ENCODE measurements at regions not wholly inside any gene's neighbourhood (a gene's known extent, or its start where the extent isn't known, plus 50 kb on each side); places are given as distances from the start of the nearest gene placed in this dataset.

DNA sequence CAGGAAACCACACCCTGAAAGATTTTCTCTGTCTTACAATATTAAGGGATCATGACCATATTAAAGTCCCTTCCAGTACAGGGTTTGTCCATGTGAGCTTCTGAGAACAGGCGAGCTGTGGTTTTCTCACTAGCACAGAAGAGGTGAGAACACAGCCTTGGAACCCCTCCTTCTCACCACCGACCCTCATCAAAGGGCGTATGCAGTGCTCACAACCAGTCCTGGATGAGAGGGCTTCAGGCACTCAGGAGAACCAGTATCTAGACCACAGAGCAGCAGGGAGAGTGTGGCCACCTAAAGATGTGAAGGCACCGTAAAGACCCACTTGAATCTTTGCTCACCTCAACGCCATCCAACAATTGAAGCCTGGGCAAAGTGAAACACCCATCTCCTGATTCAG, 397.0 kb downstream of the ETS1 start:
- DNase-seq (ENCODE audit: low read depth) = no peak

- DNase-seq (ENCODE audit: low read depth) = no peak
Measured at GRCh38 chr11:128189823-128190222, 397.5 kb downstream of the ETS1 start.

DNA sequence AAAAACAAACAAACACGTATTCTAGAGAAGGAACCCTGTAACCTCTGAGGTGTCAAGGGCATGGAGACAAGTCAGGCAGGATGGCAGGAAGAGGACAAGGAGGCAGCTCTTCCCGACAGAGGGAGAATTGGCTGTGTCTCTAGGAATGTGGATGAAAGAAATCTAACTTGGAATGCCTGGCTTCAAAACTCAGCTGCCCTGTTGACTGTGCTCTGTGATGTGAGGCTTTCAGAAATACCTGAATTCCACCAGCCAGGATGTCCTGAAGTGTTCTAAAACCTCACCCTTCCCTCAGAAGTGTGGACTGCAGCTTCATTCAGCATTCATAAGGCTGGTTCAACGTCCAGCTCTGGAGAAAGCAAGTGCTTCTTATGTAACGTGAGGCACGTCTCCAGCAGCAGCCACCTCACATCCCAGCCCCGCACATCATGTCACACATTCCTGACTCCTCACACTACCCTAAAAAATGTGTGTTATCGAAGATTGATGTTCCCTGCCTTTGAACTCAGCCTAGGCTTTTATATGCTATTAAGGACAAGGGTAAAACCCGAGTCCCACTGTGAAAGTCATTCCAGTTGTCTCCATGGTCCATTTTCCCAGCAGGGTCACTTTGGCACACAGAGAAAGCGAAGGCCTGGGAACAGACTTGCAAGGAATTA, 398.9 kb downstream of the ETS1 start:
- DNase-seq (ENCODE audit: low read depth) = no peak

DNA sequence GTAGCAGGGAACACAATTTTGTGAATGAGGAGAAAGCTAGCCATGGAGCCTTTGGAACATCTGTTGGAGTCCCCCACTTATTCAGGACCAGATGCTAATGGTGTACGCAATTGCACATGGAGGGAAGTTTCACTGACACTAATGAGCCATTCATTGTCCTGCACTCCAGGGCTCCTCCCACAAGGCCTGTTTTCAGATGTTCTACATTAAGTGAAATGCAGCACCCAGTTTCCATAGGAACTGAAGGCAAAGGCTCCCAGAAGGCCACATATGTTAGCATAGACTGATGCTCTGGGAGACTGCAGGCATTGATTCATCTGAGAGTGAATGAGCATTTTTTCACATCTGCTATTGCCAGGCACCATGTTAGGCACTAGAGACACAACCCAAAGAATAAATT, 399.5 kb downstream of the ETS1 start:
- DNase-seq (ENCODE audit: low read depth) = no peak

- no peak for DNase-seq (ENCODE audit: low read depth)
Measured at GRCh38 chr11:128187377-128187776, 400.0 kb downstream of the ETS1 start.

DNA sequence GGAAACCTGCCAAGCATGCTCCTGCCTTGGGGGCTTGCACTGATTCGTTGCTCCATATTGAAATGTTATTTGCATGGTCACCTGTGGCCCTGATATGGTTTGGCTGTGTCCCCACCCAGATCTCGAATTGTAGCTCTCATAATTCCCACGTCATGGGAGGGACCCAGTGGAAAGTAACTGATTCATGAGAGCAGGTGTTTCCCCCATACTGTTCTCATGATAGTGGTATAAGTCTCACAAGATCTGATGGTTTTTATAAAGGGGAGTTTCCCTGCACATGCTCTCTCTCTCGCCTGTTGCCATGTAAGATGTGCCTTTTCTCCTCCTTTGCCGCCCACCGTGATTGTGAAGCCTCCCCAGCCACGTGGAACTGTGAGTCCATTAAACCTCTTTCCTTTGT, 402.4 kb downstream of the ETS1 start:
- DNase-seq (ENCODE audit: low read depth) = no peak

DNA sequence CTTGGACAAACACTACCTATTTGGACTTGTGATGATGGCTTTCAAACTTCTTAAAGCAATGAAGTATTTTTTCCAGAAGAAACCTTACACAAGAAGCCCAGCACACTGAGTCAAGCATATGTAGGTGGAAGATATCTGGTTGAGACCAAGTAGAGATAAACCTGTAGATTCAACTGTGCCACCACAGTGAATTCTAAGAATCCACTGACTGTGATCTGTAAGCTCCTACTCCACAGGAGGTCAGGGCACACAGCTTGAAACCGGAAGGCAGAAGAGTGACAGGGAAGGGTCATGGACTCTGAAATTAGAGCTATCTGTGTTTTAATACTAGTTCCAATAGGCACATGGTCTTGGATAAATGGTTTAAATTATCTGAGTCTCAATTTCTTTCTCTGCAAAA, 404.5 kb downstream of the ETS1 start:
- no peak for DNase-seq (ENCODE audit: low read depth)

DNA sequence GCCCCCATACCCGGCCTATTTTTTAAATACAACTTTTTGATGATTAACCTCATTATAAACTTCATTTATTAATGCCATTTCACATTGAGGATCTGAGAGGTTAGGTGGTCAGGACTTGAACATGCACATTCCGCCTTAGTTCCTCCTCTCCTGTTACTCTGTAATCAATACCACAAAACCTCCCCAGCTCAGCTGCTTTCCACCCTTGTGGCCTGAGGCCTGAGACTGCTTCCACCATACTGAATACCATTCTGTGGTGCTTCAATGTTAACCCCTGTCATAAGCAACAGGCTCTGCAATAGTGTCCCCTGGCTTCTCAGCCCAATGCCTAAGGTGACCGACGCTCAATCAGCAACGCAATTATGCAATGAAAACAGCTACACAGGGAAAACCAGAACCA, 405.4 kb downstream of the ETS1 start:
- no peak for DNase-seq (ENCODE audit: low read depth)

- DNase-seq (ENCODE audit: low read depth) = no peak
Measured at GRCh38 chr11:128181088-128181480, 406.3 kb downstream of the ETS1 start.

GRCh38 chr11:128180441-128181087, 406.8 kb downstream of the ETS1 start:
- DNase-seq (ENCODE audit: low read depth) = no peak

DNA sequence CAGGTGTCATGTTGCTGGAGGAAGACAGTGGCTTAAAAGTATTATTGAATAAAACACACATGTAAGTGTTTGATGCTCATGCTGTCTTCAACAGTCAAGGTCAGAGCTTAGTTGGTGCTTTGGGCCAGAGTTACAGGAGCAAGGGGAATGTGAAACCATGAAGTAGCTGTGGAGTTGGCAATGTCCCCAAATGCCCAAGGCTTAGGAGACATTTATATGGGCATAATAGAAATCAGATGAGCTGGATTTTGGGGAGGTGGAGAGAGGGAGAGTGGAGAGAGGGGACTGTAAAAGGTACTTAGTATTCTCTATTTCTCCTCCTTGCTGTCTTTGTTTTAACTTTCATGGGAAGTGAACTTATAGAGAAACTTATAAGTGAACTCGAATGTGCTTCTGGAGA, 407.8 kb downstream of the ETS1 start:
- no peak for DNase-seq (ENCODE audit: low read depth)

- DNase-seq (ENCODE audit: low read depth) = no peak
Measured at GRCh38 chr11:128179039-128179438, 408.3 kb downstream of the ETS1 start.

- no peak for DNase-seq (ENCODE audit: low read depth)
Measured at GRCh38 chr11:128174465-128175291, 412.7 kb downstream of the ETS1 start.

GRCh38 chr11:128172046-128172878, 415.1 kb downstream of the ETS1 start:
- DNase-seq (ENCODE audit: low read depth) = peak; percentile 86

DNA sequence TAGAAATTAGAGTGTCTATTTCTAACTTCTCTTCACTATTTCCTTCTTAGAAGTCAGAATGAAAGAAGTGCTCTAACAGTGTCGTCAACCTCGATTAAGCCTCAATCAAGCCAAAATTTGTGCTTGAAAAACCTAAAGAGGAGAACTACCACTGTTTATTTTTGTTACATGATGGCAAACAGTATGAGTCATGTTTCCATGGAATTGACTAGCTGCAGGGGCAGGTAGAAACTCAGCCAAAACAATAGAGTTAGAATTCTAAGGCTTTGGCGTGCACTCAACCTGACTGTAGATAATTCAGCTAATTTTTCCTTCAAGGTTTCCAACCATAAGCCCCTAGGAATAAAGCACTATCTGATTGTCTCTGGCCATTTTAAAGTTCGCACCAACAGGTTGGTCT, 415.9 kb downstream of the ETS1 start:
- no peak for DNase-seq (ENCODE audit: low read depth)

GRCh38 chr11:128165572-128165971, 421.8 kb downstream of the ETS1 start:
- DNase-seq (ENCODE audit: low read depth) = no peak

- DNase-seq (ENCODE audit: low read depth) = no peak
Measured at GRCh38 chr11:128164080-128164741, 423.1 kb downstream of the ETS1 start.

DNA sequence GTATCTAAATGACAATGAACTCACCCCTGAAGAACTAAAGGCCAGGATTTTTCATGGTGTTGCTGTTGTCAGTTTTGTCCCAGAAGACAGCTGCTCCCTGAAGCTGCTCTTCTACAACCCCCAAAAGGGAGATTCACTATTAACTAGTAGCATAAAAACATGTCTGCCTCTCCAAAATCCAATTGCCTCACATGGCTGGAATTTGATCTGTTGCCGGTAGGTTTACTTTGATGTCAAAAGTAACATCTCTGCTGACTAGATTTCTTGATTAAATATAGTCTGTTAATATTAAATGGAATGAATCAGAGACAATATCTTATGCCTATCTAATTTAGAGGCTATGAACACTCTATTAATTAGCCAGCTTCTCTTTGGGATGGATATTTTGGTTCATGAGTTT, 425.4 kb downstream of the ETS1 start:
- DNase-seq (ENCODE audit: low read depth) = no peak

GRCh38 chr11:128161436-128161835, 425.9 kb downstream of the ETS1 start:
- no peak for DNase-seq (ENCODE audit: low read depth)

DNA sequence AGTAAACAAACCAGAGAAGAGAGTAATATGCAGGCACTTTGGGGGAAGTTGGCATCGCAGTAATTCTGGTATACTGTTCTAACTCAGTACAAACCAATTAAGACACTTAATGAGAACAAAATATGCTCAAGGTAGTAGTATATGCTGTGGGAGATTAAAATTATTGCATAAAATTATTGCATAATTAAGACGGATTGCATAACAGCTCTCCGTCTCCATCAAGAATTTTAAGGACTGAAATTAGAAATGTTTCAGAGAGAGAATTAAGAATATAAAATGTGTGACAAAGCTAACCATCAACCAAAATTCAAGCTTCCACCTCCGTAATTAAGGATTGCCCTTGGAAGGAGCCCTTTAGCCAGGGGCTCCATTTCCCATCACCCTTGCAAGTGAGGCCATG, 428.5 kb downstream of the ETS1 start:
- DNase-seq (ENCODE audit: low read depth) = no peak

DNA sequence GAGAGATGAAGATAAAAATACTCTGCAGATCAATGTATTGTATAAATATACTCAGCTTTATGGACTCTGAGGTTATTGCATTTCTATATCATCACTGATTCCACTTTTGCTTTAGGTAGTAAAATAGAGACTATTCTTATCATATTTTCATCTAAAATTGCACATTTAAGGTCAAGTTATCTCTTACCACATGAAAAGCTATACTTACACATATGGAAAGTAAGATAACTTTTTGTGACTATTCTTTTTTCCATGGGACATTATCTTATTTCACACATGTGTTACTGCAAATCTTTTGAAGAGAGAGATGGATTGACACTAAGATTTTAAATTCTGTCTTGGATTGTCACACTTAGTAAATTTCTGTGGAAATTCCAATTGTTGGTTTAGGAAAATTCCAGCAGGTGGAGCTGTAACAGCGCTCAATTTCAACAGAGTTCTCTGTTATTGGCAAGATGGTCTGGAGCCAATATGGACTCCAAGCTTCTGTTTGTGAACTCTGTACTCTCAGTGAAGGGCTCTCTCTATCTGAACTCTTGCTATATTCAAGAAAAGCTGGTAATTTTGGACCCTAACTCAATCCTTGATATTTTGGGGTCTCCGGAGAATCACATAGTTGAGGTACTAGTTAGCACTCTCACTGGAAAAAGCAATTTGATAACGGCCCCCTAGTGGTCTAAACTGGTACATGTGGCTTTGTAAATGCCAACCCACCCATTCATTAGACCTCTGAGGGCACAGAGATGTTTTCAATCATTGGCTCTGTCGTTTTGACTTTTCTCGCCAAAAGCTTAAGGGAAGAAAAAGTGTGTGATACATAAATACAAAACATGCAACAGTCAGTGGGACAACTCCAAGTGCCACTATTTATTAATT, 429.7 kb downstream of the ETS1 start:
- peak; percentile 55 for DNase-seq (ENCODE audit: low read depth)

All from activated T-cell treated with anti-CD3 and anti-CD28 coated beads for 1 hour (primary cell).